ENCODE measurements at regions not wholly inside any gene's neighbourhood (a gene's known extent, or its start where the extent isn't known, plus 50 kb on each side); places are given as distances from the start of the nearest gene placed in this dataset.

DNA sequence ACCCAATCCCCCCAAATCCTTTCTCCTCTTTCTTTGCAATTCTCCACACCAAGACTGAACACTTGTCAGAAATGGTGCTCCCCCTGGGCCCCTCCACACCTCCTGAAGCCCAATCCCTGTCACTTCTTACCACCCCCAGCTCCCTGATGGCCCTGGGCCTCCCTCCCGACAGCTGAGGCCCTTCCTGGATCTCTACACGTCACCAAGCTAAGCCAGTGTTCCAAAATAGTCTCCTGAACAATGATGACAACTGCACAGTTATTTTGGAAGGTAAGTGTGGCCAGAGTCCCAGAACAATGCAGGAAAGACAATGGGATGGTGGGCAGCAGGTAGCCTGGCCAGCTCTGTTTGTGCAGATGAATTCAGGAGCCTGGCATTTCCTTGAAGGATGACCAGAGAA, 63.7 kb upstream of the PRSS3 start:
- Histone ChIP-seq H2AFZ (ENCODE audit: low read length) (no peak overlapping the region), H3K79me2 (ENCODE audit: insufficient read depth, low read length) (no peaks in the 10 kb centered on the region), H3K4me3 (replicated peaks in 1 of 3; ENCODE audit: insufficient read depth in 1 of 3, low read depth in 2 of 3, low read length in 3 of 3) (no peak overlapping the region), H3K4me1 (ENCODE audit: insufficient read depth, low read length) (no peaks in the 10 kb centered on the region), H3K36me3 (replicated peaks in 1 of 2; ENCODE audit: control insufficient read depth in 1 of 2, insufficient read depth in 2 of 2, low read length in 2 of 2) (no peaks in the 10 kb centered on the region), H4K20me1 (ENCODE audit: insufficient read depth, low read length) (no peaks in the 10 kb centered on the region), H3K9ac (ENCODE audit: insufficient read depth, low read depth, low read length) (no peak overlapping the region), H3K9me3 (ENCODE audit: low read length) (no peaks in the 10 kb centered on the region), H3K27me3 (ENCODE audit: control insufficient read depth in 1 of 2, insufficient read depth in 2 of 2, low read length in 2 of 2) (peaks cover 0 to 3% of the 10 kb centered on the region in 2 experiments; a peak in 1 of 5 replicates), H3K27ac (ENCODE audit: extremely low read length, insufficient read depth, low read length) (no peak overlapping the region), H3K4me2 (ENCODE audit: low read depth, low read length) (no peak overlapping the region)
- ChIA-PET POLR2A (no interaction called here), CTCF (ENCODE audit: low intra/inter-chr PET ratio, low total read pairs) (no interaction called here)
- intact Hi-C loops (cut with micrococcal nuclease; ENCODE audit: unreplicated experiment) (no loop called here), in situ Hi-C loops (cut with HindIII; ENCODE audit: extremely low pct_ligation_motif_present, low pct_unique_long_range_greater_than_20kb) (no loop called here)
- no peak for FAIRE-seq
- DNase-seq (ENCODE audit: low spot score) = no peak
- TF ChIP-seq ELF3 (CRISPR knock-in tag; IDR thresholded peaks at IDR 0.05) = no peak
- TF ChIP-seq, protein P1, sequence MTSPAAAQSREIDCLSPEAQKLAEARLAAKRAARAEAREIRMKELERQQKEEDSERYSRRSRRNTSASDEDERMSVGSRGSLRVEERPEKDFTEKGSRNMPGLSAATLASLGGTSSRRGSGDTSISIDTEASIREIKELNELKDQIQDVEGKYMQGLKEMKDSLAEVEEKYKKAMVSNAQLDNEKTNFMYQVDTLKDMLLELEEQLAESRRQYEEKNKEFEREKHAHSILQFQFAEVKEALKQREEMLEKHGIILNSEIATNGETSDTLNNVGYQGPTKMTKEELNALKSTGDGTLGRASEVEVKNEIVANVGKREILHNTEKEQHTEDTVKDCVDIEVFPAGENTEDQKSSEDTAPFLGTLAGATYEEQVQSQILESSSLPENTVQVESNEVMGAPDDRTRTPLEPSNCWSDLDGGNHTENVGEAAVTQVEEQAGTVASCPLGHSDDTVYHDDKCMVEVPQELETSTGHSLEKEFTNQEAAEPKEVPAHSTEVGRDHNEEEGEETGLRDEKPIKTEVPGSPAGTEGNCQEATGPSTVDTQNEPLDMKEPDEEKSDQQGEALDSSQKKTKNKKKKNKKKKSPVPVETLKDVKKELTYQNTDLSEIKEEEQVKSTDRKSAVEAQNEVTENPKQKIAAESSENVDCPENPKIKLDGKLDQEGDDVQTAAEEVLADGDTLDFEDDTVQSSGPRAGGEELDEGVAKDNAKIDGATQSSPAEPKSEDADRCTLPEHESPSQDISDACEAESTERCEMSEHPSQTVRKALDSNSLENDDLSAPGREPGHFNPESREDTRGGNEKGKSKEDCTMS (CRISPR knock-in tag; conservative IDR thresholded peaks at IDR 0.05) = no peak
- no peak for TF ChIP-seq ATAD3A (CRISPR knock-in tag; IDR thresholded peaks at IDR 0.05)
- no peak for TF ChIP-seq ZSCAN22 (CRISPR knock-in tag; IDR thresholded peaks at IDR 0.05)
- TF ChIP-seq, protein P2, sequence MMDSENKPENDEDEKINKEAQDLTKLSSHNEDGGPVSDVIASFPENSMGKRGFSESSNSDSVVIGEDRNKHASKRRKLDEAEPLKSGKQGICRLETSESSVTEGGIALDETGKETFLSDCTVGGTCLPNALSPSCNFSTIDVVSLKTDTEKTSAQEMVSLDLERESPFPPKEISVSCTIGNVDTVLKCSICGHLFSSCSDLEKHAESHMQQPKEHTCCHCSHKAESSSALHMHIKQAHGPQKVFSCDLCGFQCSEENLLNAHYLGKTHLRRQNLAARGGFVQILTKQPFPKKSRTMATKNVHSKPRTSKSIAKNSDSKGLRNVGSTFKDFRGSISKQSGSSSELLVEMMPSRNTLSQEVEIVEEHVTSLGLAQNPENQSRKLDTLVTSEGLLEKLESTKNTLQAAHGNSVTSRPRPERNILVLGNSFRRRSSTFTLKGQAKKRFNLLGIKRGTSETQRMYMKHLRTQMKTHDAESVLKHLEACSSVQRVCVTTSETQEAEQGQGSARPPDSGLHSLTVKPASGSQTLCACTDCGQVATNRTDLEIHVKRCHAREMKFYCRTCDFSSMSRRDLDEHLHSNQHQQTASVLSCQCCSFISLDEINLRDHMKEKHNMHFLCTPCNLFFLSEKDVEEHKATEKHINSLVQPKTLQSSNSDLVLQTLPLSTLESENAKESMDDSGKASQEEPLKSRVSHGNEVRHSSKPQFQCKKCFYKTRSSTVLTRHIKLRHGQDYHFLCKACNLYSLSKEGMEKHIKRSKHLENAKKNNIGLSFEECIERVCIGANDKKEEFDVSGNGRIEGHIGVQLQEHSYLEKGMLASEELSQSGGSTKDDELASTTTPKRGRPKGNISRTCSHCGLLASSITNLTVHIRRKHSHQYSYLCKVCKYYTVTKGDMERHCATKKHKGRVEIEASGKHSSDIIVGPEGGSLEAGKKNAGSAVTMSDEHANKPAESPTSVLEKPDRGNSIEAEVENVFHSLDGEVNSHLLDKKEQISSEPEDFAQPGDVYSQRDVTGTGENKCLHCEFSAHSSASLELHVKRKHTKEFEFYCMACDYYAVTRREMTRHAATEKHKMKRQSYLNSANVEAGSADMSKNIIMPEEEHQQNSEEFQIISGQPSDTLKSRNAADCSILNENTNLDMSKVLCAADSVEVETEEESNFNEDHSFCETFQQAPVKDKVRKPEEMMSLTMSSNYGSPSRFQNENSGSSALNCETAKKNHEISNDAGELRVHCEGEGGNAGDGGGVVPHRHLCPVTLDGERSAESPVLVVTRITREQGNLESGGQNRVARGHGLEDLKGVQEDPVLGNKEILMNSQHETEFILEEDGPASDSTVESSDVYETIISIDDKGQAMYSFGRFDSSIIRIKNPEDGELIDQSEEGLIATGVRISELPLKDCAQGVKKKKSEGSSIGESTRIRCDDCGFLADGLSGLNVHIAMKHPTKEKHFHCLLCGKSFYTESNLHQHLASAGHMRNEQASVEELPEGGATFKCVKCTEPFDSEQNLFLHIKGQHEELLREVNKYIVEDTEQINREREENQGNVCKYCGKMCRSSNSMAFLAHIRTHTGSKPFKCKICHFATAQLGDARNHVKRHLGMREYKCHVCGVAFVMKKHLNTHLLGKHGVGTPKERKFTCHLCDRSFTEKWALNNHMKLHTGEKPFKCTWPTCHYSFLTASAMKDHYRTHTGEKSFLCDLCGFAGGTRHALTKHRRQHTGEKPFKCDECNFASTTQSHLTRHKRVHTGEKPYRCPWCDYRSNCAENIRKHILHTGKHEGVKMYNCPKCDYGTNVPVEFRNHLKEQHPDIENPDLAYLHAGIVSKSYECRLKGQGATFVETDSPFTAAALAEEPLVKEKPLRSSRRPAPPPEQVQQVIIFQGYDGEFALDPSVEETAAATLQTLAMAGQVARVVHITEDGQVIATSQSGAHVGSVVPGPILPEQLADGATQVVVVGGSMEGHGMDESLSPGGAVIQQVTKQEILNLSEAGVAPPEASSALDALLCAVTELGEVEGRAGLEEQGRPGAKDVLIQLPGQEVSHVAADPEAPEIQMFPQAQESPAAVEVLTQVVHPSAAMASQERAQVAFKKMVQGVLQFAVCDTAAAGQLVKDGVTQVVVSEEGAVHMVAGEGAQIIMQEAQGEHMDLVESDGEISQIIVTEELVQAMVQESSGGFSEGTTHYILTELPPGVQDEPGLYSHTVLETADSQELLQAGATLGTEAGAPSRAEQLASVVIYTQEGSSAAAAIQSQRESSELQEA (CRISPR knock-in tag; IDR thresholded peaks at IDR 0.05; ENCODE audit: not compliant biosample characterization) = no peak
- no peak for TF ChIP-seq ZFAT (CRISPR knock-in tag; conservative IDR thresholded peaks at IDR 0.05)
- no peak for TF ChIP-seq NR2F1 (CRISPR knock-in tag; IDR thresholded peaks at IDR 0.05)
- TF ChIP-seq CREM (IDR thresholded peaks at IDR 0.05) = no peak
- TF ChIP-seq CREM (CRISPR knock-in tag; IDR thresholded peaks at IDR 0.05) = no peak
- TF ChIP-seq FOXA1 (IDR thresholded peaks at IDR 0.05) = no peak
- TF ChIP-seq FOXA1 (CRISPR knock-in tag; IDR thresholded peaks at IDR 0.05) = no peak
- TF ChIP-seq KDM5B (CRISPR knock-in tag; IDR thresholded peaks at IDR 0.05; ENCODE audit: borderline replicate concordance) = no peak
- TF ChIP-seq, protein P3, sequence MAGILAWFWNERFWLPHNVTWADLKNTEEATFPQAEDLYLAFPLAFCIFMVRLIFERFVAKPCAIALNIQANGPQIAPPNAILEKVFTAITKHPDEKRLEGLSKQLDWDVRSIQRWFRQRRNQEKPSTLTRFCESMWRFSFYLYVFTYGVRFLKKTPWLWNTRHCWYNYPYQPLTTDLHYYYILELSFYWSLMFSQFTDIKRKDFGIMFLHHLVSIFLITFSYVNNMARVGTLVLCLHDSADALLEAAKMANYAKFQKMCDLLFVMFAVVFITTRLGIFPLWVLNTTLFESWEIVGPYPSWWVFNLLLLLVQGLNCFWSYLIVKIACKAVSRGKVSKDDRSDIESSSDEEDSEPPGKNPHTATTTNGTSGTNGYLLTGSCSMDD (CRISPR knock-in tag; IDR thresholded peaks at IDR 0.05) = no peak
- TF ChIP-seq TSC22D2 (CRISPR knock-in tag; IDR thresholded peaks at IDR 0.05; ENCODE audit: borderline replicate concordance) = no peak
- no peak for TF ChIP-seq SOX6 (IDR thresholded peaks at IDR 0.05)
- no peak for TF ChIP-seq SOX6 (CRISPR knock-in tag; IDR thresholded peaks at IDR 0.05)
- no peak for ATAC-seq
- no TSS peak for BruUV-seq (replicated peaks)
- WGBS (ENCODE audit: low lambda C conversion rate) = 2% methylated on average over 2 of the region's 2 CpGs

Measured in HepG2 (cell line).